ENCODE measurements at regions not wholly inside any gene's neighbourhood (a gene's known extent, or its start where the extent isn't known, plus 50 kb on each side); places are given as distances from the start of the nearest gene placed in this dataset.
A peak's percentile ranks its signal among the peaks of the same experiment; 100 is the strongest.

GRCh38 chr9:134214386-134214765, 50.0 kb upstream of the RNU6ATAC start:
- DNase-seq: no peak

- DNase-seq: no peak
Observed at GRCh38 chr9:134214766-134215419, 50.5 kb upstream of the RNU6ATAC start.

- DNase-seq: no peak
Observed at GRCh38 chr9:134215420-134215698, 51.0 kb upstream of the RNU6ATAC start.

- no peak for DNase-seq
Observed at GRCh38 chr9:134215699-134216448, 51.5 kb upstream of the RNU6ATAC start.

- DNase-seq: no peak
Observed at GRCh38 chr9:134216449-134216951, 52.1 kb upstream of the RNU6ATAC start.

GRCh38 chr9:134216961-134217360, 52.6 kb upstream of the RNU6ATAC start:
- no peak for DNase-seq

GRCh38 chr9:134217431-134218210, 53.3 kb upstream of the RNU6ATAC start:
- peak in 1 of 2 donors; percentile 9 for DNase-seq

GRCh38 chr9:134218230-134218629, 53.9 kb upstream of the RNU6ATAC start:
- DNase-seq: no peak

- DNase-seq: no peak
Observed at GRCh38 chr9:134219646-134220060, 55.3 kb upstream of the RNU6ATAC start.

GRCh38 chr9:134220311-134220710, 55.9 kb upstream of the RNU6ATAC start:
- no peak for DNase-seq

GRCh38 chr9:134221273-134222017, 57.1 kb upstream of the RNU6ATAC start:
- DNase-seq: no peak

- no peak for DNase-seq
Observed at GRCh38 chr9:134222018-134222573, 57.7 kb upstream of the RNU6ATAC start.

- DNase-seq: no peak
Observed at GRCh38 chr9:134223091-134223490, 58.7 kb upstream of the RNU6ATAC start.

- no peak for DNase-seq
Observed at GRCh38 chr9:134223591-134224122, 59.3 kb upstream of the RNU6ATAC start.

- no peak for DNase-seq
Observed at GRCh38 chr9:134224127-134224526, 59.8 kb upstream of the RNU6ATAC start.

- DNase-seq: no peak
Observed at GRCh38 chr9:134224567-134225093, 60.3 kb upstream of the RNU6ATAC start.

GRCh38 chr9:134225186-134225585, 60.8 kb upstream of the RNU6ATAC start:
- no peak for DNase-seq

- no peak for DNase-seq
Observed at GRCh38 chr9:134225816-134226215, 61.5 kb upstream of the RNU6ATAC start.

- no peak for DNase-seq
Observed at GRCh38 chr9:134226221-134226930, 62.0 kb upstream of the RNU6ATAC start.

- no peak for DNase-seq
Observed at GRCh38 chr9:134227451-134228411, 63.4 kb upstream of the RNU6ATAC start.
